ENCODE measurements at regions not wholly inside any gene's neighbourhood (a gene's known extent, or its start where the extent isn't known, plus 50 kb on each side); places are given as distances from the start of the nearest gene placed in this dataset.

DNA sequence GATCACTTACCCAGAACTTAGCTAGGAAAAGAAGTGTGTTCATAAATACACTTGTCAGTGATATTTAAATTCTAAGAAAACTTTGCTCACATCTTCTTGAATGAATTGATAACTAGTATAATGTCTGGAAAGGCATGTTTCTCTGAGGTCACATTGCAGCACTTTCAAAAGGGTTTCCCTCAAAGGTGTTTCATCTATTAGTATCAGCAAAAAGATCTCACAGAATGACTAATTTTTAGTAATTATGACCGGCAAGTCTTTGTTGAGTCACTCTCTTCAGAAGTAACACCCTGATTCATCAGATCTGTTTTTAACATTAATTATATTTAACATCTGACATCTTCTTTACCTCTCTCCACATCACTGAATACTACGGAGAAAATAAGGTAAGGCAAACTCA is 222.3 kb downstream of the IKZF2 start:
- TF ChIP-seq POLR2AphosphoS5 (IDR thresholded peaks at IDR 0.05) (no peak), CTCF (IDR thresholded peaks at IDR 0.05) (no peak), POLR2A (IDR thresholded peaks at IDR 0.05) (no peak)

Measured in transverse colon (tissue), 4 donors.